Superior temporal gyrus (tissue), 1 donor: ENCODE measurements at regions not wholly inside any gene's neighbourhood (a gene's known extent, or its start where the extent isn't known, plus 50 kb on each side); places are given as distances from the start of the nearest gene placed in this dataset.

Experiments
- DNase-seq: peaks from one replicate; pipeline ENCODE4 v3.0.0-alpha.2; 2016; ENCODE audit errors: extremely low spot score

GRCh38 chr5:167880420-167880819, 411.0 kb upstream of the WWC1 start:
- DNase-seq = no peak

- no peak for DNase-seq
Observed at GRCh38 chr5:167881041-167881440, 410.4 kb upstream of the WWC1 start.

- DNase-seq = no peak
Observed at GRCh38 chr5:167886196-167886595, 405.2 kb upstream of the WWC1 start.

- no peak for DNase-seq
Observed at GRCh38 chr5:167888393-167888792, 403.1 kb upstream of the WWC1 start.

GRCh38 chr5:167889276-167889675, 402.2 kb upstream of the WWC1 start:
- no peak for DNase-seq

GRCh38 chr5:167892352-167893115, 398.9 kb upstream of the WWC1 start:
- DNase-seq = no peak

GRCh38 chr5:167893271-167893670, 398.2 kb upstream of the WWC1 start:
- no peak for DNase-seq

- DNase-seq = no peak
Observed at GRCh38 chr5:167894631-167895472, 396.6 kb upstream of the WWC1 start.

- no peak for DNase-seq
Observed at GRCh38 chr5:167895899-167896659, 395.4 kb upstream of the WWC1 start.

- DNase-seq = peak; percentile 48
Observed at GRCh38 chr5:167896814-167897213, 394.6 kb upstream of the WWC1 start.

- no peak for DNase-seq
Observed at GRCh38 chr5:167897371-167897770, 394.1 kb upstream of the WWC1 start.

- DNase-seq = no peak
Observed at GRCh38 chr5:167898361-167899042, 392.9 kb upstream of the WWC1 start.

GRCh38 chr5:167899490-167900070, 391.9 kb upstream of the WWC1 start:
- DNase-seq = no peak

- DNase-seq = no peak
Observed at GRCh38 chr5:167900340-167900935, 391.0 kb upstream of the WWC1 start.

GRCh38 chr5:167902298-167902697, 389.1 kb upstream of the WWC1 start:
- no peak for DNase-seq

- DNase-seq = no peak
Observed at GRCh38 chr5:167903243-167903642, 388.2 kb upstream of the WWC1 start.

- no peak for DNase-seq
Observed at GRCh38 chr5:167903659-167904058, 387.8 kb upstream of the WWC1 start.

- no peak for DNase-seq
Observed at GRCh38 chr5:167905919-167906853, 385.3 kb upstream of the WWC1 start.

GRCh38 chr5:167908606-167909005, 382.8 kb upstream of the WWC1 start:
- DNase-seq = no peak
